Tibial nerve (tissue), 4 donors: ENCODE measurements at regions not wholly inside any gene's neighbourhood (a gene's known extent, or its start where the extent isn't known, plus 50 kb on each side); places are given as distances from the start of the nearest gene placed in this dataset.
"Not testable (repeated sequence)": the region's sequence is repeated elsewhere in the genome, so short reads cannot be mapped to it uniquely, and the experiment has no call there.

Experiments
- DNase-seq, 2 donors: peaks; one replicate each; pipeline ENCODE4 v3.0.0-alpha.2; 2019; ENCODE audit warnings: low spot score in 2 of 2
- H3K27ac ChIP-seq, 4 donors: fragments of 200-600 bp; sonication (generic) in 3 of 4; one replicate each; pipeline ENCODE4 v1.5.1; 2017 to 2019; ENCODE audit warnings: mild to moderate bottlenecking in 1 of 4
- H3K27me3 ChIP-seq, 2 donors: fragments of 200-600 bp; sonication (generic) in 1 of 2; one replicate each; pipeline versions ENCODE4 v1.5.1 to v1.6.0; 2017 to 2019
- H3K36me3 ChIP-seq, 3 donors: fragments of 200-600 bp; sonication (generic); one replicate each; pipeline ENCODE4 v1.5.1; 2018 to 2019
- H3K4me1 ChIP-seq, 4 donors: fragments of 200-600 bp; sonication (generic) in 3 of 4; one replicate each; pipeline ENCODE4 v1.5.1; 2017 to 2019
- H3K4me3 ChIP-seq, 4 donors: fragments of 200-600 bp; sonication (generic) in 3 of 4; one replicate each; pipeline ENCODE4 v1.5.1; 2017 to 2019; ENCODE audit warnings: mild to moderate bottlenecking in 1 of 4, moderate library complexity in 1 of 4
- H3K9me3 ChIP-seq, 4 donors: fragments of 200-600 bp; sonication (generic) in 3 of 4; one replicate each; pipeline ENCODE4 v1.5.1; 2017 to 2019
- CTCF ChIP-seq, 5 experiments: fragments of 200-600 bp in 3 of 5; fragments of 450-650 bp in 2 of 5; sonication (generic) in 3 of 5; IDR thresholded peaks; one replicate each; pipeline ENCODE4 v1.5.1; 2016 to 2019; ENCODE audit warnings: antibody characterized with exemption in 5 of 5, mild to moderate bottlenecking in 3 of 5, moderate library complexity in 2 of 5
- EP300 ChIP-seq, 2 donors: sonication (generic); formaldehyde crosslinking; IDR thresholded peaks; one replicate each; pipeline ENCODE4 v1.6.1; 2017; ENCODE audit warnings: antibody characterized with exemption in 2 of 2, mild to moderate bottlenecking in 1 of 2
- POLR2A ChIP-seq, 2 donors: fragments of 450-650 bp; IDR thresholded peaks; one replicate each; pipeline ENCODE4 v1.6.1; 2017; ENCODE audit warnings: antibody characterized with exemption in 2 of 2, mild to moderate bottlenecking in 2 of 2, moderate library complexity in 2 of 2
- WGBS, 2 donors: methylation state at CpG; one replicate each; pipeline ENCODE4 v1.1.5; 2018; 5-methylcytosine and 5-hydroxymethylcytosine counted together

- DNase-seq, result no peak
- Histone ChIP-seq H3K4me3 (no peak overlapping the region), H3K9me3 (peaks cover 0 to 28% (median 4%) of the 10 kb centered on the region in 4 donors), H3K36me3 (no peaks in the 10 kb centered on the region), H3K27me3 (no peaks in the 10 kb centered on the region), H3K27ac (no peak overlapping the region), H3K4me1 (no peaks in the 10 kb centered on the region)
- TF ChIP-seq EP300 (IDR thresholded peaks at IDR 0.05) (no peak), POLR2A (IDR thresholded peaks at IDR 0.05) (no peak)
- WGBS, 2 donors, result 73 to 80% methylated on average over 1 of the region's 1 CpG
Measured at GRCh38 chr19:13684021-13684420, 80.3 kb upstream of the MRI1 start.

GRCh38 chr19:13681509-13681908, 82.8 kb upstream of the MRI1 start:
- no peak for DNase-seq
- Histone ChIP-seq H3K27me3 (no peaks in the 10 kb centered on the region), H3K27ac (no peak overlapping the region), H3K36me3 (no peaks in the 10 kb centered on the region), H3K4me3 (no peak overlapping the region), H3K4me1 (no peaks in the 10 kb centered on the region), H3K9me3 (peaks cover 0 to 50% (median 4%) of the 10 kb centered on the region in 4 donors)
- WGBS, 2 donors, result 74% methylated on average over 3 of the region's 3 CpGs
- TF ChIP-seq CTCF (IDR thresholded peaks at IDR 0.05) (no peak), EP300 (IDR thresholded peaks at IDR 0.05) (no peak), POLR2A (IDR thresholded peaks at IDR 0.05) (no peak)

GRCh38 chr19:13680708-13681360, 83.5 kb upstream of the MRI1 start:
- peaks cover 0 to 54% (median 4%) of the 10 kb centered on the region in 4 donors for H3K9me3 ChIP-seq
- 93 to 97% methylated on average over 7 of the region's 7 CpGs for WGBS, 2 donors
- not testable (repeated sequence) for H3K27me3 ChIP-seq, DNase-seq, H3K4me1 ChIP-seq, H3K4me3 ChIP-seq, H3K27ac ChIP-seq, H3K36me3 ChIP-seq

- H3K27me3 ChIP-seq, DNase-seq, H3K4me3 ChIP-seq, H3K27ac ChIP-seq, H3K4me1 ChIP-seq, H3K36me3 ChIP-seq: not testable (repeated sequence)
- H3K9me3 ChIP-seq, result peaks cover 0 to 54% (median 4%) of the 10 kb centered on the region in 4 donors
- WGBS, 2 donors, result 80 to 89% methylated on average over 5 of the region's 5 CpGs
Measured at GRCh38 chr19:13676967-13677366, 87.4 kb upstream of the MRI1 start.

GRCh38 chr19:13672480-13673175, 91.7 kb upstream of the MRI1 start:
- not testable (repeated sequence) for H3K27ac ChIP-seq, DNase-seq, H3K36me3 ChIP-seq, H3K4me1 ChIP-seq, H3K4me3 ChIP-seq, H3K27me3 ChIP-seq
- peaks cover 0 to 12% (median 0%) of the 10 kb centered on the region in 4 donors for H3K9me3 ChIP-seq
- WGBS, 2 donors, result 93 to 95% methylated on average over 7 of the region's 7 CpGs

GRCh38 chr19:13670846-13671245, 93.5 kb upstream of the MRI1 start:
- H3K36me3 ChIP-seq, result no peaks in the 10 kb centered on the region
- H3K27me3 ChIP-seq, result no peaks in the 10 kb centered on the region
- DNase-seq, result no peak
- no peak overlapping the region for H3K4me3 ChIP-seq
- H3K9me3 ChIP-seq, result no peaks in the 10 kb centered on the region
- no peak for TF ChIP-seq POLR2A (IDR thresholded peaks at IDR 0.05)
- no peaks in the 10 kb centered on the region for H3K4me1 ChIP-seq
- 70 to 71% methylated on average over 4 of the region's 4 CpGs for WGBS, 2 donors
- no peak overlapping the region for H3K27ac ChIP-seq

- DNase-seq, result no peak
- Histone ChIP-seq H3K4me1 (no peaks in the 10 kb centered on the region), H3K4me3 (no peak overlapping the region), H3K9me3 (no peaks in the 10 kb centered on the region), H3K36me3 (no peaks in the 10 kb centered on the region), H3K27ac (no peak overlapping the region), H3K27me3 (no peaks in the 10 kb centered on the region)
- TF ChIP-seq CTCF (IDR thresholded peaks at IDR 0.05) (no peak), EP300 (IDR thresholded peaks at IDR 0.05) (no peak), POLR2A (IDR thresholded peaks at IDR 0.05) (no peak)
- WGBS, 2 donors, result 74 to 80% methylated on average over 4 of the region's 4 CpGs
Measured at GRCh38 chr19:13669780-13670355, 94.5 kb upstream of the MRI1 start.
